H1 (cell line): ENCODE measurements at regions not wholly inside any gene's neighbourhood (a gene's known extent, or its start where the extent isn't known, plus 50 kb on each side); places are given as distances from the start of the nearest gene placed in this dataset.

Source experiments
- POLR2AphosphoS5 ChIP-seq: IDR thresholded peaks from 2 replicates; pipeline ENCODE4 v1.6.1; 2011; ENCODE audit warnings: low read depth, low read length
- TF ChIP-seq, protein P1 (sequence below): fragments of 300-600 bp; sonication (generic); IDR thresholded peaks from 2 replicates; pipeline ENCODE4 v1.7.1; 2012; ENCODE audit warnings: low read length, moderate library complexity, mild to moderate bottlenecking, inconsistent platforms; ENCODE audit not compliant: insufficient replicate concordance
- TF ChIP-seq, protein P2 (sequence below): IDR thresholded peaks from 2 replicates; pipeline ENCODE4 v1.6.1; 2011; ENCODE audit warnings: low read depth, mild to moderate bottlenecking, low read length; ENCODE audit not compliant: insufficient read depth

GRCh38 chr14:82445810-82446570 lies 912.3 kb upstream of the SEL1L start (continued):
- TF ChIP-seq, protein P1, sequence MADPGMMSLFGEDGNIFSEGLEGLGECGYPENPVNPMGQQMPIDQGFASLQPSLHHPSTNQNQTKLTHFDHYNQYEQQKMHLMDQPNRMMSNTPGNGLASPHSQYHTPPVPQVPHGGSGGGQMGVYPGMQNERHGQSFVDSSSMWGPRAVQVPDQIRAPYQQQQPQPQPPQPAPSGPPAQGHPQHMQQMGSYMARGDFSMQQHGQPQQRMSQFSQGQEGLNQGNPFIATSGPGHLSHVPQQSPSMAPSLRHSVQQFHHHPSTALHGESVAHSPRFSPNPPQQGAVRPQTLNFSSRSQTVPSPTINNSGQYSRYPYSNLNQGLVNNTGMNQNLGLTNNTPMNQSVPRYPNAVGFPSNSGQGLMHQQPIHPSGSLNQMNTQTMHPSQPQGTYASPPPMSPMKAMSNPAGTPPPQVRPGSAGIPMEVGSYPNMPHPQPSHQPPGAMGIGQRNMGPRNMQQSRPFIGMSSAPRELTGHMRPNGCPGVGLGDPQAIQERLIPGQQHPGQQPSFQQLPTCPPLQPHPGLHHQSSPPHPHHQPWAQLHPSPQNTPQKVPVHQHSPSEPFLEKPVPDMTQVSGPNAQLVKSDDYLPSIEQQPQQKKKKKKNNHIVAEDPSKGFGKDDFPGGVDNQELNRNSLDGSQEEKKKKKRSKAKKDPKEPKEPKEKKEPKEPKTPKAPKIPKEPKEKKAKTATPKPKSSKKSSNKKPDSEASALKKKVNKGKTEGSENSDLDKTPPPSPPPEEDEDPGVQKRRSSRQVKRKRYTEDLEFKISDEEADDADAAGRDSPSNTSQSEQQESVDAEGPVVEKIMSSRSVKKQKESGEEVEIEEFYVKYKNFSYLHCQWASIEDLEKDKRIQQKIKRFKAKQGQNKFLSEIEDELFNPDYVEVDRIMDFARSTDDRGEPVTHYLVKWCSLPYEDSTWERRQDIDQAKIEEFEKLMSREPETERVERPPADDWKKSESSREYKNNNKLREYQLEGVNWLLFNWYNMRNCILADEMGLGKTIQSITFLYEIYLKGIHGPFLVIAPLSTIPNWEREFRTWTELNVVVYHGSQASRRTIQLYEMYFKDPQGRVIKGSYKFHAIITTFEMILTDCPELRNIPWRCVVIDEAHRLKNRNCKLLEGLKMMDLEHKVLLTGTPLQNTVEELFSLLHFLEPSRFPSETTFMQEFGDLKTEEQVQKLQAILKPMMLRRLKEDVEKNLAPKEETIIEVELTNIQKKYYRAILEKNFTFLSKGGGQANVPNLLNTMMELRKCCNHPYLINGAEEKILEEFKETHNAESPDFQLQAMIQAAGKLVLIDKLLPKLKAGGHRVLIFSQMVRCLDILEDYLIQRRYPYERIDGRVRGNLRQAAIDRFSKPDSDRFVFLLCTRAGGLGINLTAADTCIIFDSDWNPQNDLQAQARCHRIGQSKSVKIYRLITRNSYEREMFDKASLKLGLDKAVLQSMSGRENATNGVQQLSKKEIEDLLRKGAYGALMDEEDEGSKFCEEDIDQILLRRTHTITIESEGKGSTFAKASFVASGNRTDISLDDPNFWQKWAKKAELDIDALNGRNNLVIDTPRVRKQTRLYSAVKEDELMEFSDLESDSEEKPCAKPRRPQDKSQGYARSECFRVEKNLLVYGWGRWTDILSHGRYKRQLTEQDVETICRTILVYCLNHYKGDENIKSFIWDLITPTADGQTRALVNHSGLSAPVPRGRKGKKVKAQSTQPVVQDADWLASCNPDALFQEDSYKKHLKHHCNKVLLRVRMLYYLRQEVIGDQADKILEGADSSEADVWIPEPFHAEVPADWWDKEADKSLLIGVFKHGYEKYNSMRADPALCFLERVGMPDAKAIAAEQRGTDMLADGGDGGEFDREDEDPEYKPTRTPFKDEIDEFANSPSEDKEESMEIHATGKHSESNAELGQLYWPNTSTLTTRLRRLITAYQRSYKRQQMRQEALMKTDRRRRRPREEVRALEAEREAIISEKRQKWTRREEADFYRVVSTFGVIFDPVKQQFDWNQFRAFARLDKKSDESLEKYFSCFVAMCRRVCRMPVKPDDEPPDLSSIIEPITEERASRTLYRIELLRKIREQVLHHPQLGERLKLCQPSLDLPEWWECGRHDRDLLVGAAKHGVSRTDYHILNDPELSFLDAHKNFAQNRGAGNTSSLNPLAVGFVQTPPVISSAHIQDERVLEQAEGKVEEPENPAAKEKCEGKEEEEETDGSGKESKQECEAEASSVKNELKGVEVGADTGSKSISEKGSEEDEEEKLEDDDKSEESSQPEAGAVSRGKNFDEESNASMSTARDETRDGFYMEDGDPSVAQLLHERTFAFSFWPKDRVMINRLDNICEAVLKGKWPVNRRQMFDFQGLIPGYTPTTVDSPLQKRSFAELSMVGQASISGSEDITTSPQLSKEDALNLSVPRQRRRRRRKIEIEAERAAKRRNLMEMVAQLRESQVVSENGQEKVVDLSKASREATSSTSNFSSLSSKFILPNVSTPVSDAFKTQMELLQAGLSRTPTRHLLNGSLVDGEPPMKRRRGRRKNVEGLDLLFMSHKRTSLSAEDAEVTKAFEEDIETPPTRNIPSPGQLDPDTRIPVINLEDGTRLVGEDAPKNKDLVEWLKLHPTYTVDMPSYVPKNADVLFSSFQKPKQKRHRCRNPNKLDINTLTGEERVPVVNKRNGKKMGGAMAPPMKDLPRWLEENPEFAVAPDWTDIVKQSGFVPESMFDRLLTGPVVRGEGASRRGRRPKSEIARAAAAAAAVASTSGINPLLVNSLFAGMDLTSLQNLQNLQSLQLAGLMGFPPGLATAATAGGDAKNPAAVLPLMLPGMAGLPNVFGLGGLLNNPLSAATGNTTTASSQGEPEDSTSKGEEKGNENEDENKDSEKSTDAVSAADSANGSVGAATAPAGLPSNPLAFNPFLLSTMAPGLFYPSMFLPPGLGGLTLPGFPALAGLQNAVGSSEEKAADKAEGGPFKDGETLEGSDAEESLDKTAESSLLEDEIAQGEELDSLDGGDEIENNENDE = no peak
- no peak for TF ChIP-seq POLR2AphosphoS5
- TF ChIP-seq, protein P2, sequence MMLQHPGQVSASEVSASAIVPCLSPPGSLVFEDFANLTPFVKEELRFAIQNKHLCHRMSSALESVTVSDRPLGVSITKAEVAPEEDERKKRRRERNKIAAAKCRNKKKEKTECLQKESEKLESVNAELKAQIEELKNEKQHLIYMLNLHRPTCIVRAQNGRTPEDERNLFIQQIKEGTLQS = no peak
